ENCODE measurements at regions not wholly inside any gene's neighbourhood (a gene's known extent, or its start where the extent isn't known, plus 50 kb on each side); places are given as distances from the start of the nearest gene placed in this dataset.

DNA sequence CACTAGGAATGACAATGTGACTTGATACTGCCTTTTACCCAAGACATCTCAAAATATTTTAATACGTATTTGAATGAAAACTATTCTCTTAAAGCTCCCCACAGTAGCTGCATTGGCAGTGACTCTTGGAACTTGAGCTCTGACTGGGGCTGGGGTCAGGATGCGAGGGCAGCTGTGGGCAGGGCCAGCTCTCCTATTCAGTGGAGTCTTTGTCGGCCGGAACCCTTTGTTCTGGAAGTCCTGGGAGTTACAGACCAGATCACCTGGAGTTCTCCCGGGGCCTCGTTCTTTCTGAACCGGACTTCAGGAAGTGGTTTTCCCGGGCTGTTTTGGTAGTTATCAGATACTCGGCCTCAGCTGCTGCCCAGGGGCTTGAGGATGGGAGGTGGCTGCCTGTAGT, 84.9 kb downstream of the NPIPB11 start (continued):
- TF ChIP-seq, protein P1, sequence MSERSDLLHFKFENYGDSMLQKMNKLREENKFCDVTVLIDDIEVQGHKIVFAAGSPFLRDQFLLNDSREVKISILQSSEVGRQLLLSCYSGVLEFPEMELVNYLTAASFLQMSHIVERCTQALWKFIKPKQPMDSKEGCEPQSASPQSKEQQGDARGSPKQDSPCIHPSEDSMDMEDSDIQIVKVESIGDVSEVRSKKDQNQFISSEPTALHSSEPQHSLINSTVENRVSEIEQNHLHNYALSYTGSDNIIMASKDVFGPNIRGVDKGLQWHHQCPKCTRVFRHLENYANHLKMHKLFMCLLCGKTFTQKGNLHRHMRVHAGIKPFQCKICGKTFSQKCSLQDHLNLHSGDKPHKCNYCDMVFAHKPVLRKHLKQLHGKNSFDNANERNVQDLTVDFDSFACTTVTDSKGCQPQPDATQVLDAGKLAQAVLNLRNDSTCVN (CRISPR knock-in tag; IDR thresholded peaks at IDR 0.05; ENCODE audit: borderline replicate concordance): peak; percentile 58; the same call in 1 of the 2 replicates
- TF ChIP-seq, protein P2, sequence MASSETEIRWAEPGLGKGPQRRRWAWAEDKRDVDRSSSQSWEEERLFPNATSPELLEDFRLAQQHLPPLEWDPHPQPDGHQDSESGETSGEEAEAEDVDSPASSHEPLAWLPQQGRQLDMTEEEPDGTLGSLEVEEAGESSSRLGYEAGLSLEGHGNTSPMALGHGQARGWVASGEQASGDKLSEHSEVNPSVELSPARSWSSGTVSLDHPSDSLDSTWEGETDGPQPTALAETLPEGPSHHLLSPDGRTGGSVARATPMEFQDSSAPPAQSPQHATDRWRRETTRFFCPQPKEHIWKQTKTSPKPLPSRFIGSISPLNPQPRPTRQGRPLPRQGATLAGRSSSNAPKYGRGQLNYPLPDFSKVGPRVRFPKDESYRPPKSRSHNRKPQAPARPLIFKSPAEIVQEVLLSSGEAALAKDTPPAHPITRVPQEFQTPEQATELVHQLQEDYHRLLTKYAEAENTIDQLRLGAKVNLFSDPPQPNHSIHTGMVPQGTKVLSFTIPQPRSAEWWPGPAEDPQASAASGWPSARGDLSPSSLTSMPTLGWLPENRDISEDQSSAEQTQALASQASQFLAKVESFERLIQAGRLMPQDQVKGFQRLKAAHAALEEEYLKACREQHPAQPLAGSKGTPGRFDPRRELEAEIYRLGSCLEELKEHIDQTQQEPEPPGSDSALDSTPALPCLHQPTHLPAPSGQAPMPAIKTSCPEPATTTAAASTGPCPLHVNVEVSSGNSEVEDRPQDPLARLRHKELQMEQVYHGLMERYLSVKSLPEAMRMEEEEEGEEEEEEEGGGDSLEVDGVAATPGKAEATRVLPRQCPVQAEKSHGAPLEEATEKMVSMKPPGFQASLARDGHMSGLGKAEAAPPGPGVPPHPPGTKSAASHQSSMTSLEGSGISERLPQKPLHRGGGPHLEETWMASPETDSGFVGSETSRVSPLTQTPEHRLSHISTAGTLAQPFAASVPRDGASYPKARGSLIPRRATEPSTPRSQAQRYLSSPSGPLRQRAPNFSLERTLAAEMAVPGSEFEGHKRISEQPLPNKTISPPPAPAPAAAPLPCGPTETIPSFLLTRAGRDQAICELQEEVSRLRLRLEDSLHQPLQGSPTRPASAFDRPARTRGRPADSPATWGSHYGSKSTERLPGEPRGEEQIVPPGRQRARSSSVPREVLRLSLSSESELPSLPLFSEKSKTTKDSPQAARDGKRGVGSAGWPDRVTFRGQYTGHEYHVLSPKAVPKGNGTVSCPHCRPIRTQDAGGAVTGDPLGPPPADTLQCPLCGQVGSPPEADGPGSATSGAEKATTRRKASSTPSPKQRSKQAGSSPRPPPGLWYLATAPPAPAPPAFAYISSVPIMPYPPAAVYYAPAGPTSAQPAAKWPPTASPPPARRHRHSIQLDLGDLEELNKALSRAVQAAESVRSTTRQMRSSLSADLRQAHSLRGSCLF (CRISPR knock-in tag; IDR thresholded peaks at IDR 0.05; ENCODE audit: borderline replicate concordance): no peak
- TF ChIP-seq ATRX (CRISPR knock-in tag; IDR thresholded peaks at IDR 0.05; ENCODE audit: borderline replicate concordance) (no peak), ATF1 (CRISPR knock-in tag; IDR thresholded peaks at IDR 0.05) (no peak), HOXA5 (CRISPR knock-in tag; IDR thresholded peaks at IDR 0.05) (no peak), PHF21A (CRISPR knock-in tag; IDR thresholded peaks at IDR 0.05) (peak; percentile 55), RFX1 (IDR thresholded peaks at IDR 0.05) (no peak), ELF1 (CRISPR knock-in tag; IDR thresholded peaks at IDR 0.05) (peak; percentile 57), GPN1 (CRISPR knock-in tag; IDR thresholded peaks at IDR 0.05; ENCODE audit: borderline replicate concordance) (no peak), HMG20B (CRISPR knock-in tag; conservative IDR thresholded peaks at IDR 0.05) (no peak), KAT2B (IDR thresholded peaks at IDR 0.05; ENCODE audit: borderline replicate concordance, low read depth, low read length) (no peak), ZNF563 (CRISPR knock-in tag; IDR thresholded peaks at IDR 0.05) (no peak)
- TF ChIP-seq, protein P3, sequence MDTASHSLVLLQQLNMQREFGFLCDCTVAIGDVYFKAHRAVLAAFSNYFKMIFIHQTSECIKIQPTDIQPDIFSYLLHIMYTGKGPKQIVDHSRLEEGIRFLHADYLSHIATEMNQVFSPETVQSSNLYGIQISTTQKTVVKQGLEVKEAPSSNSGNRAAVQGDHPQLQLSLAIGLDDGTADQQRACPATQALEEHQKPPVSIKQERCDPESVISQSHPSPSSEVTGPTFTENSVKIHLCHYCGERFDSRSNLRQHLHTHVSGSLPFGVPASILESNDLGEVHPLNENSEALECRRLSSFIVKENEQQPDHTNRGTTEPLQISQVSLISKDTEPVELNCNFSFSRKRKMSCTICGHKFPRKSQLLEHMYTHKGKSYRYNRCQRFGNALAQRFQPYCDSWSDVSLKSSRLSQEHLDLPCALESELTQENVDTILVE (CRISPR knock-in tag; IDR thresholded peaks at IDR 0.05): no peak
- TF ChIP-seq, protein P4, sequence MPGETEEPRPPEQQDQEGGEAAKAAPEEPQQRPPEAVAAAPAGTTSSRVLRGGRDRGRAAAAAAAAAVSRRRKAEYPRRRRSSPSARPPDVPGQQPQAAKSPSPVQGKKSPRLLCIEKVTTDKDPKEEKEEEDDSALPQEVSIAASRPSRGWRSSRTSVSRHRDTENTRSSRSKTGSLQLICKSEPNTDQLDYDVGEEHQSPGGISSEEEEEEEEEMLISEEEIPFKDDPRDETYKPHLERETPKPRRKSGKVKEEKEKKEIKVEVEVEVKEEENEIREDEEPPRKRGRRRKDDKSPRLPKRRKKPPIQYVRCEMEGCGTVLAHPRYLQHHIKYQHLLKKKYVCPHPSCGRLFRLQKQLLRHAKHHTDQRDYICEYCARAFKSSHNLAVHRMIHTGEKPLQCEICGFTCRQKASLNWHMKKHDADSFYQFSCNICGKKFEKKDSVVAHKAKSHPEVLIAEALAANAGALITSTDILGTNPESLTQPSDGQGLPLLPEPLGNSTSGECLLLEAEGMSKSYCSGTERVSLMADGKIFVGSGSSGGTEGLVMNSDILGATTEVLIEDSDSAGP (CRISPR knock-in tag; IDR thresholded peaks at IDR 0.05; ENCODE audit: borderline replicate concordance): no peak
- TF ChIP-seq, protein P5, sequence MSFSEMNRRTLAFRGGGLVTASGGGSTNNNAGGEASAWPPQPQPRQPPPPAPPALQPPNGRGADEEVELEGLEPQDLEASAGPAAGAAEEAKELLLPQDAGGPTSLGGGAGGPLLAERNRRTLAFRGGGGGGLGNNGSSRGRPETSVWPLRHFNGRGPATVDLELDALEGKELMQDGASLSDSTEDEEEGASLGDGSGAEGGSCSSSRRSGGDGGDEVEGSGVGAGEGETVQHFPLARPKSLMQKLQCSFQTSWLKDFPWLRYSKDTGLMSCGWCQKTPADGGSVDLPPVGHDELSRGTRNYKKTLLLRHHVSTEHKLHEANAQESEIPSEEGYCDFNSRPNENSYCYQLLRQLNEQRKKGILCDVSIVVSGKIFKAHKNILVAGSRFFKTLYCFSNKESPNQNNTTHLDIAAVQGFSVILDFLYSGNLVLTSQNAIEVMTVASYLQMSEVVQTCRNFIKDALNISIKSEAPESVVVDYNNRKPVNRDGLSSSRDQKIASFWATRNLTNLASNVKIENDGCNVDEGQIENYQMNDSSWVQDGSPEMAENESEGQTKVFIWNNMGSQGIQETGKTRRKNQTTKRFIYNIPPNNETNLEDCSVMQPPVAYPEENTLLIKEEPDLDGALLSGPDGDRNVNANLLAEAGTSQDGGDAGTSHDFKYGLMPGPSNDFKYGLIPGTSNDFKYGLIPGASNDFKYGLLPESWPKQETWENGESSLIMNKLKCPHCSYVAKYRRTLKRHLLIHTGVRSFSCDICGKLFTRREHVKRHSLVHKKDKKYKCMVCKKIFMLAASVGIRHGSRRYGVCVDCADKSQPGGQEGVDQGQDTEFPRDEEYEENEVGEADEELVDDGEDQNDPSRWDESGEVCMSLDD (CRISPR knock-in tag; IDR thresholded peaks at IDR 0.05; ENCODE audit: borderline replicate concordance): no peak
- TF ChIP-seq, protein P6, sequence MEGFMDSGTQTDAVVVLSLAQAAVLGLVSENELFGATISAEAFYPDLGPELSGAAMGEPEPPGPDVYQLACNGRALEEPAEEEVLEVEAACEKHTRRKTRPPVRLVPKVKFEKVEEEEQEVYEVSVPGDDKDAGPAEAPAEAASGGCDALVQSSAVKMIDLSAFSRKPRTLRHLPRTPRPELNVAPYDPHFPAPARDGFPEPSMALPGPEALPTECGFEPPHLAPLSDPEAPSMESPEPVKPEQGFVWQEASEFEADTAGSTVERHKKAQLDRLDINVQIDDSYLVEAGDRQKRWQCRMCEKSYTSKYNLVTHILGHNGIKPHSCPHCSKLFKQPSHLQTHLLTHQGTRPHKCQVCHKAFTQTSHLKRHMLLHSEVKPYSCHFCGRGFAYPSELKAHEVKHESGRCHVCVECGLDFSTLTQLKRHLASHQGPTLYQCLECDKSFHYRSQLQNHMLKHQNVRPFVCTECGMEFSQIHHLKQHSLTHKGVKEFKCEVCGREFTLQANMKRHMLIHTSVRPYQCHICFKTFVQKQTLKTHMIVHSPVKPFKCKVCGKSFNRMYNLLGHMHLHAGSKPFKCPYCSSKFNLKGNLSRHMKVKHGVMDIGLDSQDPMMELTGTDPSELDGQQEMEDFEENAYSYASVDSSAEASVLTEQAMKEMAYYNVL (CRISPR knock-in tag; IDR thresholded peaks at IDR 0.05; ENCODE audit: borderline replicate concordance): 0 out of 2 replicates have a peak, but pooled peaks have one; percentile 32

All from HepG2 (cell line).